GM12891 (cell line): ENCODE measurements at regions not wholly inside any gene's neighbourhood (a gene's known extent, or its start where the extent isn't known, plus 50 kb on each side); places are given as distances from the start of the nearest gene placed in this dataset.
"Not testable (repeated sequence)": the region's sequence is repeated elsewhere in the genome, so short reads cannot be mapped to it uniquely, and the experiment has no call there.

Source experiments
- POLR2AphosphoS5 ChIP-seq: IDR thresholded peaks from 2 replicates; pipeline ENCODE4 v1.6.1; 2011; ENCODE audit warnings: low read depth, low read length, control low read depth
- POU2F2 ChIP-seq: IDR thresholded peaks from 2 replicates; pipeline ENCODE4 v1.6.1; 2011; ENCODE audit warnings: low read depth, mild to moderate bottlenecking, control low read depth, low read length, moderate library complexity
- SPI1 ChIP-seq: IDR thresholded peaks from 2 replicates; pipeline ENCODE4 v1.6.1; 2011; ENCODE audit warnings: low read depth, low read length, control low read depth
- TAF1 ChIP-seq: IDR thresholded peaks from 2 replicates; pipeline ENCODE4 v1.6.1; 2011; ENCODE audit warnings: low read depth, low read length, control low read depth

DNA sequence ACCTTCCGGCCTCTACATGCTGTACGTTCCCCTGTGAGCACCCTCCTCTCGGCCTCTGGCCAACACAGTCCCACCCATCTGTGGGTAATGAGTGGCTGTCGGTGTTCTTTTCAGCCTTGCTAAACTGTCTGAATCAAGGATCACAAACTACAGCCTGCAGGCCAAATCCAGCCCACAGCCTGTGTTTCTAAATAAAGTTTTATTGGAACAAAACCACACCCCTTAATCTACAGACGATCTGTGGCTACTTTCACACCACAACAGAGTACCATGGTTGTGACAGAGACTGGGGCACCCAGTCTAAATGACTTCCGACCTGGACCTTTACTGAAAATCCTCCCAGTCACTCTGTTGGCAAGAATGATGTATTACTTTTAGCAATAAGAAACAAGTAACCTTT lies 77.3 kb upstream of the DRD5 start:
- TF ChIP-seq POU2F2, POLR2AphosphoS5, TAF1, SPI1: not testable (repeated sequence)
